ENCODE measurements at regions not wholly inside any gene's neighbourhood (a gene's known extent, or its start where the extent isn't known, plus 50 kb on each side); places are given as distances from the start of the nearest gene placed in this dataset.

- Histone ChIP-seq H3K23ac (ENCODE audit: low read length) (no peak overlapping the region), H3K36me3 (ENCODE audit: control insufficient read depth in 1 of 2, insufficient read depth in 2 of 2, low read length in 2 of 2) (no peaks in the 10 kb centered on the region), H3K79me2 (ENCODE audit: control insufficient read depth, insufficient read depth, low read length, poor library complexity) (no peaks in the 10 kb centered on the region), H3K79me1 (ENCODE audit: low read length) (no peaks in the 10 kb centered on the region), H3K14ac (ENCODE audit: low read length) (no peak overlapping the region), H3K4me3 (ENCODE audit: low read depth, low read length) (no peak overlapping the region), H3K4ac (ENCODE audit: low read depth, low read length) (no peak overlapping the region), H3K27ac (ENCODE audit: low read depth, low read length) (no peak overlapping the region), H2BK12ac (ENCODE audit: low read length) (no peak overlapping the region), H3K4me1 (ENCODE audit: control insufficient read depth in 1 of 2, insufficient read depth in 2 of 2, low read length in 2 of 2) (no peaks in the 10 kb centered on the region), H4K12ac (ENCODE audit: low read depth, low read length) (no peak overlapping the region), H3K4me2 (ENCODE audit: low read length) (no peak overlapping the region), H4K91ac (ENCODE audit: low read depth, low read length) (no peak overlapping the region), H2AFZ (ENCODE audit: insufficient read depth, low read length, poor library complexity) (no peak overlapping the region), H3K27me3 (ENCODE audit: insufficient read depth, low read length) (no peaks in the 10 kb centered on the region), H4K8ac (ENCODE audit: low read depth, low read length) (no peak overlapping the region), H2AK5ac (ENCODE audit: low read length) (no peak overlapping the region), H2BK5ac (ENCODE audit: low read depth, low read length, poor library complexity) (no peak overlapping the region), H2BK120ac (ENCODE audit: insufficient read depth, low read length, poor library complexity) (no peak overlapping the region), H3K9ac (ENCODE audit: low read length) (no peak overlapping the region), H3K18ac (ENCODE audit: low read length) (no peak overlapping the region), H3K9me3 (ENCODE audit: insufficient read depth, low read depth, low read length) (peaks cover 3% of the 10 kb centered on the region)
- WGBS (ENCODE audit: extremely low coverage, insufficient coverage, insufficient read length): no CpG with 5 or more reads among the region's 1 CpG
- DNase-seq: peak in 1 of 2 donors; percentile 1
Measured at GRCh38 chr18:24628326-24628725, 167.9 kb downstream of the HRH4 start.

GRCh38 chr18:24629921-24630320 is 169.5 kb downstream of the HRH4 start:
- H3K4me2 ChIP-seq (ENCODE audit: low read length): no peak overlapping the region
- H2BK12ac ChIP-seq (ENCODE audit: low read length): no peak overlapping the region
- no peak overlapping the region for H2BK120ac ChIP-seq (ENCODE audit: insufficient read depth, low read length, poor library complexity)
- H3K9ac ChIP-seq (ENCODE audit: low read length): no peak overlapping the region
- no peaks in the 10 kb centered on the region for H3K79me2 ChIP-seq (ENCODE audit: control insufficient read depth, insufficient read depth, low read length, poor library complexity)
- no peak overlapping the region for H3K4me3 ChIP-seq (ENCODE audit: low read depth, low read length)
- no CpG with 5 or more reads among the region's 3 CpGs for WGBS (ENCODE audit: extremely low coverage, insufficient coverage, insufficient read length)
- H3K18ac ChIP-seq (ENCODE audit: low read length): no peak overlapping the region
- H3K27me3 ChIP-seq (ENCODE audit: insufficient read depth, low read length): no peaks in the 10 kb centered on the region
- H3K9me3 ChIP-seq (ENCODE audit: insufficient read depth, low read depth, low read length): peaks cover 3% of the 10 kb centered on the region
- H4K12ac ChIP-seq (ENCODE audit: low read depth, low read length): no peak overlapping the region
- no peaks in the 10 kb centered on the region for H3K4me1 ChIP-seq (ENCODE audit: control insufficient read depth in 1 of 2, insufficient read depth in 2 of 2, low read length in 2 of 2)
- no peaks in the 10 kb centered on the region for H3K79me1 ChIP-seq (ENCODE audit: low read length)
- no peak overlapping the region for H3K23ac ChIP-seq (ENCODE audit: low read length)
- no peak for DNase-seq
- no peak overlapping the region for H2BK5ac ChIP-seq (ENCODE audit: low read depth, low read length, poor library complexity)
- no peak overlapping the region for H2AK5ac ChIP-seq (ENCODE audit: low read length)
- H4K91ac ChIP-seq (ENCODE audit: low read depth, low read length): no peak overlapping the region
- H2AFZ ChIP-seq (ENCODE audit: insufficient read depth, low read length, poor library complexity): no peak overlapping the region
- H3K14ac ChIP-seq (ENCODE audit: low read length): no peak overlapping the region
- no peak overlapping the region for H3K27ac ChIP-seq (ENCODE audit: low read depth, low read length)
- no peaks in the 10 kb centered on the region for H3K36me3 ChIP-seq (ENCODE audit: control insufficient read depth in 1 of 2, insufficient read depth in 2 of 2, low read length in 2 of 2)
- H4K8ac ChIP-seq (ENCODE audit: low read depth, low read length): no peak overlapping the region
- H3K4ac ChIP-seq (ENCODE audit: low read depth, low read length): no peak overlapping the region

- Histone ChIP-seq H2AK5ac (ENCODE audit: low read length) (no peak overlapping the region), H2BK120ac (ENCODE audit: insufficient read depth, low read length, poor library complexity) (no peak overlapping the region), H3K79me2 (ENCODE audit: control insufficient read depth, insufficient read depth, low read length, poor library complexity) (no peaks in the 10 kb centered on the region), H2BK5ac (ENCODE audit: low read depth, low read length, poor library complexity) (no peak overlapping the region), H3K9ac (ENCODE audit: low read length) (no peak overlapping the region), H3K18ac (ENCODE audit: low read length) (no peak overlapping the region), H3K9me3 (ENCODE audit: insufficient read depth, low read depth, low read length) (peaks cover 3% of the 10 kb centered on the region), H3K79me1 (ENCODE audit: low read length) (no peaks in the 10 kb centered on the region), H3K23ac (ENCODE audit: low read length) (no peak overlapping the region), H3K4me1 (ENCODE audit: control insufficient read depth in 1 of 2, insufficient read depth in 2 of 2, low read length in 2 of 2) (no peaks in the 10 kb centered on the region), H2AFZ (ENCODE audit: insufficient read depth, low read length, poor library complexity) (no peak overlapping the region), H3K27me3 (ENCODE audit: insufficient read depth, low read length) (no peaks in the 10 kb centered on the region), H4K91ac (ENCODE audit: low read depth, low read length) (no peak overlapping the region), H3K27ac (ENCODE audit: low read depth, low read length) (no peak overlapping the region), H3K4me2 (ENCODE audit: low read length) (no peak overlapping the region), H3K4ac (ENCODE audit: low read depth, low read length) (no peak overlapping the region), H4K8ac (ENCODE audit: low read depth, low read length) (no peak overlapping the region), H3K36me3 (ENCODE audit: control insufficient read depth in 1 of 2, insufficient read depth in 2 of 2, low read length in 2 of 2) (no peaks in the 10 kb centered on the region), H4K12ac (ENCODE audit: low read depth, low read length) (no peak overlapping the region), H3K14ac (ENCODE audit: low read length) (no peak overlapping the region), H3K4me3 (ENCODE audit: low read depth, low read length) (no peak overlapping the region), H2BK12ac (ENCODE audit: low read length) (no peak overlapping the region)
- DNase-seq: no peak
- no CpG with 5 or more reads among the region's 10 CpGs for WGBS (ENCODE audit: extremely low coverage, insufficient coverage, insufficient read length)
Measured at GRCh38 chr18:24630346-24630880, 170.0 kb downstream of the HRH4 start.

GRCh38 chr18:24631243-24632025 is 171.0 kb downstream of the HRH4 start:
- H3K79me1 ChIP-seq (ENCODE audit: low read length): no peaks in the 10 kb centered on the region
- no CpG with 5 or more reads among the region's 21 CpGs for WGBS (ENCODE audit: extremely low coverage, insufficient coverage, insufficient read length)
- no peak overlapping the region for H3K4ac ChIP-seq (ENCODE audit: low read depth, low read length)
- no peak overlapping the region for H4K12ac ChIP-seq (ENCODE audit: low read depth, low read length)
- H3K18ac ChIP-seq (ENCODE audit: low read length): no peak overlapping the region
- H3K27me3 ChIP-seq (ENCODE audit: insufficient read depth, low read length): no peaks in the 10 kb centered on the region
- H3K14ac ChIP-seq (ENCODE audit: low read length): no peak overlapping the region
- no peak overlapping the region for H3K27ac ChIP-seq (ENCODE audit: low read depth, low read length)
- H4K8ac ChIP-seq (ENCODE audit: low read depth, low read length): no peak overlapping the region
- no peak overlapping the region for H3K4me3 ChIP-seq (ENCODE audit: low read depth, low read length)
- no peak overlapping the region for H4K91ac ChIP-seq (ENCODE audit: low read depth, low read length)
- H2AFZ ChIP-seq (ENCODE audit: insufficient read depth, low read length, poor library complexity): no peak overlapping the region
- H3K9ac ChIP-seq (ENCODE audit: low read length): no peak overlapping the region
- H3K79me2 ChIP-seq (ENCODE audit: control insufficient read depth, insufficient read depth, low read length, poor library complexity): no peaks in the 10 kb centered on the region
- peaks cover 3% of the 10 kb centered on the region for H3K9me3 ChIP-seq (ENCODE audit: insufficient read depth, low read depth, low read length)
- H2BK5ac ChIP-seq (ENCODE audit: low read depth, low read length, poor library complexity): no peak overlapping the region
- no peaks in the 10 kb centered on the region for H3K4me1 ChIP-seq (ENCODE audit: control insufficient read depth in 1 of 2, insufficient read depth in 2 of 2, low read length in 2 of 2)
- H2BK120ac ChIP-seq (ENCODE audit: insufficient read depth, low read length, poor library complexity): no peak overlapping the region
- no peak for DNase-seq
- H3K36me3 ChIP-seq (ENCODE audit: control insufficient read depth in 1 of 2, insufficient read depth in 2 of 2, low read length in 2 of 2): no peaks in the 10 kb centered on the region
- H2AK5ac ChIP-seq (ENCODE audit: low read length): no peak overlapping the region
- H3K23ac ChIP-seq (ENCODE audit: low read length): no peak overlapping the region
- H3K4me2 ChIP-seq (ENCODE audit: low read length): no peak overlapping the region
- no peak overlapping the region for H2BK12ac ChIP-seq (ENCODE audit: low read length)
